ENCODE measurements at regions not wholly inside any gene's neighbourhood (a gene's known extent, or its start where the extent isn't known, plus 50 kb on each side); places are given as distances from the start of the nearest gene placed in this dataset.

- TF ChIP-seq CTCF (conservative IDR thresholded peaks at IDR 0.05; ENCODE audit: low read depth, low read length) (no peak), EZH2 (IDR thresholded peaks at IDR 0.05; ENCODE audit: borderline replicate concordance, low read depth, low read length, poor library complexity, severe bottlenecking) (no peak)
Measured at GRCh38 chr10:34002896-34003295, 668.4 kb upstream of the NRP1 start.
